RWPE1 (cell line): ENCODE measurements at regions not wholly inside any gene's neighbourhood (a gene's known extent, or its start where the extent isn't known, plus 50 kb on each side); places are given as distances from the start of the nearest gene placed in this dataset.

Experiments used
- CTCF ChIA-PET: fragments of 350-600 bp; sonication (Branson Sonifier 250); formaldehyde crosslinking; extraction: SDS; loops from one replicate; lab custom pipeline; 2021; lab: Yijun Ruan, JAX
- POLR2A ChIA-PET: fragments of 400-600 bp; formaldehyde crosslinking; extraction: SDS; loops from one replicate; lab custom pipeline; 2020; ENCODE audit warnings: antibody characterized with exemption; ENCODE audit not compliant: low non-redundant PET; lab: Yijun Ruan, JAX
- DNase-seq: peaks from one replicate; pipeline ENCODE4 v3.0.0; 2012; ENCODE audit warnings: low spot score
- H3K27ac ChIP-seq: fragments of 450-650 bp; 2 replicates; pipeline ENCODE4 v1.5.1; 2017
- CTCF ChIP-seq: fragments of 450-650 bp; conservative IDR thresholded peaks from 2 replicates; pipeline ENCODE4 v1.5.1; 2017; ENCODE audit warnings: low read depth, mild to moderate bottlenecking

DNA sequence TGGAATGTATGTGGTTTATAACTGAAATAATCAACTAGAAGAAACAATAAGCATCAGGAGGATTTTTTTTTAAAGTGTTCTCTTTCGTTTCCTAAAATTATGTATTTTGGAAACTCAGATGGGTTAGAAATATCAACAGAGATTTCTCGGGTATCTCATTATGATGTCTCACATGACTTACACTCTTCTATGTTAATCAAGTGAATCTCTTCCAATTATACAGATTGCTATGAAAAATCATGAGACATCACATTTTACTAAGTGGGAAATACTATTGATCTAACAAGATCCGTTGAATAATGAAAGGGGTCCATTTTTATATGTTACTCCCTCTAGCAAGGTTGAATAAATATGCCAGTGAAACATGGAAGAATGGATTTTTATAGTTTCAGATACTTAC lies 54.7 kb upstream of the NRIP1 start:
- DNase-seq = no peak
- H3K27ac ChIP-seq = no peak overlapping the region
- CTCF ChIA-PET = no interaction called here
- POLR2A ChIA-PET = no interaction called here
- no peak for TF ChIP-seq CTCF

DNA sequence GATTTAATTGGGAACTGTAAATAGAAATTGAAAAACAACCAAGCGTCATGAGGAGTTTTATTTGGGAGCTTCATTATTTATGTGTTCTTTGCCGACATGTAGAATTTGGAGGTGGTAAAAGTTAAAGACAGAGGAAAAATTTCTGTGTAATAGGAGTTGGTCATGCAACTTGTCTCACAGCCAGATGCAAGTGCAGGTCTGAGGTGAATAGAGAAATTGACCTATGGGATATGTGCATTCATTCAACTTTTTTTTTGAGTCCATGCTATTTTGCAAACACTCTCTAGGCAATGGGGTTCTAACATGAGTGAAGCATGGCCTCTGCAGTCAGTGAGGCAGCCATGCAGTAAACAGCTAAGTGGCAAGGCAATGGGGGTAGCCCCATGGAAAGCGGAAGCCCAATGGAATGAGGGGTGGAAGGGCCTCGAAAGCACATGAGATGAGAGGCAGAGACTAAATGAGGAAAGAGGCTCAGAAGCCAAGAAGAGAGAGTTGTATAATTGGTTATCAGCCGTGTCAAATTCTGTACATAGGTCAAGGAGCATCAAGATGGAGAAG lies 56.4 kb upstream of the NRIP1 start:
- POLR2A ChIA-PET = no interaction called here
- CTCF ChIA-PET = no interaction called here
- no peak for DNase-seq
- no peak overlapping the region for H3K27ac ChIP-seq
- no peak for TF ChIP-seq CTCF

DNA sequence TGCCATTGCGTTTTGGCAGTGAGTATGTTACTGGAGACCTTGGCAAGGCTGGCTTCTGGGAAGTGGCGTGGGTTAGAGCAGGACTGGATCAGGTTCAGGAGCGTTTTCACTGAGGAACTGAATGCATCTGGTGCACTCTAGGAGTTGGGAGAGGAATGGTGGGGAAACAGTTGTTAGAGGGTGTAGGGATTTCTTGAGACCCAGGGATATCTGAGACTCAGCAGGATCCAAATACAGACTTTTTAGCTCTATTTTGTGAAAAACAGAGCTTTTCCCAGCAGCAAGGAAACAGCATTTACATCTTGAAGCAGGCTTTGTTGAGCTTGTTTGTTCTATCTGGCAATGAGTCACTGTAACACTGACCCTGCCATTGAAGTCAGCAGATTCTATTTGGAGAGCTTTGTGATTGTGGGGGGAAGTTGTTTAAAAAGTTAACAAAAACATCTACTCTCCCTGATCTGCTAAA lies 56.9 kb upstream of the NRIP1 start:
- no peak overlapping the region for H3K27ac ChIP-seq
- ChIA-PET CTCF (no interaction called here), POLR2A (no interaction called here)
- no peak for DNase-seq
- TF ChIP-seq CTCF = no peak

GRCh38 chr21:15122241-15122640 lies 57.4 kb upstream of the NRIP1 start:
- no peak overlapping the region for H3K27ac ChIP-seq
- no peak for DNase-seq
- ChIA-PET CTCF (no interaction called here), POLR2A (no interaction called here)
- TF ChIP-seq CTCF = no peak

DNA sequence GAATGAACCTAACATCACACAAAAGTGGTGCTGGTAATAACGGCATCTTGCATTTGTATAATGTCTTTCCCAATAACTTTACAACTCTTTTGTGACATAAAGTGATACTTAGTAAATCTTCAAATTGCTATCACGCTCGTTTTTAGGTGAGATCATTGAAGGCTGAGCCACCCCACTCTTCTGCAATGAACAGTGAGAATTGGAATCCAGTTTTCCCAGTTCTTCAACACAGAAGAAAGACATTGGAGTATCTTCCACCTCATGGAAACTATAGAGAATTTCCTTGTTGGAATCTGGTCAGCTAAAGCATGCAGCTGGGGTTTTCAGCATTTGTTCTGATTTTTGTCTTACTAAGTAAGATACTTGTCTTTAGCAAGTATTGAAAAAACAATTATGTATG lies 59.9 kb upstream of the NRIP1 start:
- no peak overlapping the region for H3K27ac ChIP-seq
- no peak for DNase-seq
- ChIA-PET POLR2A (no interaction called here), CTCF (interaction anchor here (0.6 kb wide), 1 partner anchor 103 kb away, joined by 6 read pairs; no protein-coding TSS in a partner anchor)
- TF ChIP-seq CTCF = no peak

- TF ChIP-seq CTCF = no peak
- H3K27ac ChIP-seq = no peak overlapping the region
- ChIA-PET POLR2A (no interaction called here), CTCF (no interaction called here)
- no peak for DNase-seq
Measured at GRCh38 chr21:15126948-15127347, 62.1 kb upstream of the NRIP1 start.
